ENCODE measurements at regions not wholly inside any gene's neighbourhood (a gene's known extent, or its start where the extent isn't known, plus 50 kb on each side); places are given as distances from the start of the nearest gene placed in this dataset.

- TF ChIP-seq TBP (IDR thresholded peaks at IDR 0.05; ENCODE audit: low read depth, low read length): no peak
- TF ChIP-seq MAX (IDR thresholded peaks at IDR 0.05): no peak
- no peak for TF ChIP-seq POLR2A (IDR thresholded peaks at IDR 0.05; ENCODE audit: control extremely low read depth in 1 of 2, low read depth in 2 of 2, low read length in 2 of 2)
- no peak for TF ChIP-seq TEAD4 (IDR thresholded peaks at IDR 0.05; ENCODE audit: low read depth, low read length)
- TF ChIP-seq TAF7 (optimal IDR thresholded peaks at IDR 0.05; ENCODE audit: borderline replicate concordance, low read depth, low read length): no peak
- no peak for TF ChIP-seq FOSL1 (IDR thresholded peaks at IDR 0.05; ENCODE audit: insufficient read depth, low read depth, low read length)
- no peak for TF ChIP-seq RFX5 (IDR thresholded peaks at IDR 0.05; ENCODE audit: borderline replicate concordance, low read depth, low read length)
Measured at GRCh38 chr12:38961012-38961411, 55.6 kb upstream of the CPNE8 start (continued).
